Liver (tissue), 8 donors: ENCODE measurements at regions not wholly inside any gene's neighbourhood (a gene's known extent, or its start where the extent isn't known, plus 50 kb on each side); places are given as distances from the start of the nearest gene placed in this dataset.

Source experiments
- DNase-seq: peaks from one replicate; pipeline ENCODE4 v3.0.0-alpha.2; 2017; ENCODE audit warnings: low spot score
- H3K27ac ChIP-seq, 2 donors: one replicate each; pipeline ENCODE4 v1.7.0; 2013; ENCODE audit warnings: inconsistent platforms in 2 of 2, low read length in 2 of 2, control low read depth in 1 of 2, low read depth in 1 of 2, mild to moderate bottlenecking in 1 of 2
- H3K27me3 ChIP-seq, 4 donors: one replicate each; pipeline versions ENCODE4 v1.6.1 to v1.7.0; 2013; ENCODE audit warnings: low read length in 3 of 4, inconsistent platforms in 1 of 4, mild to moderate bottlenecking in 1 of 4, moderate library complexity in 1 of 4; ENCODE audit not compliant: control insufficient read depth in 4 of 4, insufficient read depth in 4 of 4
- H3K36me3 ChIP-seq, 4 donors: one replicate each; pipeline versions ENCODE4 v1.6.1 to v1.7.0; 2013; ENCODE audit warnings: low read length in 3 of 4, mild to moderate bottlenecking in 3 of 4, low read depth in 1 of 4, moderate library complexity in 1 of 4; ENCODE audit not compliant: control insufficient read depth in 4 of 4, insufficient read depth in 3 of 4
- H3K4me1 ChIP-seq, 4 donors: one replicate each; pipeline versions ENCODE4 v1.6.1 to v1.7.0; 2013; ENCODE audit warnings: low read length in 3 of 4, mild to moderate bottlenecking in 3 of 4, moderate library complexity in 1 of 4; ENCODE audit not compliant: control insufficient read depth in 4 of 4, insufficient read depth in 4 of 4
- H3K4me3 ChIP-seq, 3 donors: one replicate each; pipeline versions ENCODE4 v1.6.1 to v1.7.0; 2013; ENCODE audit warnings: low read length in 3 of 3, control low read depth in 1 of 3, low read depth in 1 of 3, mild to moderate bottlenecking in 1 of 3
- H3K9ac ChIP-seq, 2 donors: one replicate each; pipeline ENCODE4 v1.7.0; 2013; ENCODE audit warnings: low read length in 2 of 2, mild to moderate bottlenecking in 2 of 2, moderate library complexity in 2 of 2, control low read depth in 1 of 2, low read depth in 1 of 2
- H3K9me3 ChIP-seq, 4 donors: one replicate each; pipeline versions ENCODE4 v1.6.1 to v1.7.0; 2013; ENCODE audit warnings: low read length in 3 of 4; ENCODE audit not compliant: control insufficient read depth in 4 of 4
- ATF3 ChIP-seq: IDR thresholded peaks from 2 replicates; pipeline ENCODE4 v1.6.1; 2016; ENCODE audit warnings: antibody characterized with exemption
- CTCF ChIP-seq: fragments of 150-350 bp; IDR thresholded peaks from 2 replicates; pipeline ENCODE4 v1.5.1; 2017; ENCODE audit warnings: improper control_type of control experiment, low read depth, low read length; ENCODE audit not compliant: missing input control
- EGR1 ChIP-seq, 2 donors: IDR thresholded peaks; 2 replicates each; pipeline ENCODE4 v1.6.1; 2016 to 2018; ENCODE audit warnings: antibody characterized with exemption in 2 of 2, low read depth in 2 of 2
- FOXA1 ChIP-seq: IDR thresholded peaks from 2 replicates; pipeline ENCODE4 v1.6.1; 2016; ENCODE audit warnings: antibody characterized with exemption
- FOXA2 ChIP-seq: IDR thresholded peaks from 2 replicates; pipeline ENCODE4 v1.6.1; 2016; ENCODE audit warnings: antibody characterized with exemption
- GABPA ChIP-seq, 2 donors: IDR thresholded peaks in 1 of 2; conservative IDR thresholded peaks in 1 of 2; 2 replicates each; pipeline ENCODE4 v1.6.1; 2016; ENCODE audit warnings: antibody characterized with exemption in 2 of 2, mild to moderate bottlenecking in 1 of 2, moderate library complexity in 1 of 2
- HNF4A ChIP-seq, 2 donors: conservative IDR thresholded peaks; 2 replicates each; pipeline ENCODE4 v1.6.1; 2016; ENCODE audit warnings: antibody characterized with exemption in 2 of 2, mild to moderate bottlenecking in 2 of 2
- MAX ChIP-seq: IDR thresholded peaks from 2 replicates; pipeline ENCODE4 v1.6.1; 2016; ENCODE audit warnings: antibody characterized with exemption
- RAD21 ChIP-seq, 2 donors: IDR thresholded peaks; 2 replicates each; pipeline ENCODE4 v1.6.1; 2016; ENCODE audit warnings: antibody characterized with exemption in 2 of 2, mild to moderate bottlenecking in 2 of 2
- REST ChIP-seq: IDR thresholded peaks from 2 replicates; pipeline ENCODE4 v1.6.1; 2016; ENCODE audit warnings: antibody characterized with exemption, mild to moderate bottlenecking
- SP1 ChIP-seq: IDR thresholded peaks from 2 replicates; pipeline ENCODE4 v1.6.1; 2018; ENCODE audit warnings: antibody characterized with exemption, mild to moderate bottlenecking
- TAF1 ChIP-seq: conservative IDR thresholded peaks from 2 replicates; pipeline ENCODE4 v1.6.1; 2016; ENCODE audit warnings: antibody characterized with exemption, mild to moderate bottlenecking
- WGBS: extraction: QIAGEN DNeasy Blood & Tissue Kit; methylation state at CpG from one replicate; pipeline ENCODE4 v1.1.7; 2013; 5-methylcytosine and 5-hydroxymethylcytosine counted together
- donor health status: healthy.
- donor health status: healthy.
- donor health status: healthy.
- donor health status: healthy.
- donor health status: healthy.

GRCh38 chr16:62965831-62966230 is 929.6 kb upstream of the CDH8 start (continued):
- no peak for TF ChIP-seq CTCF

- Histone ChIP-seq H3K9me3 (no peaks in the 10 kb centered on the region), H3K9ac (no peak overlapping the region), H3K4me3 (no peak overlapping the region), H3K36me3 (no peaks in the 10 kb centered on the region), H3K27me3 (no peaks in the 10 kb centered on the region), H3K4me1 (no peaks in the 10 kb centered on the region), H3K27ac (no peak overlapping the region)
- WGBS = 61% methylated on average over 2 of the region's 2 CpGs
- DNase-seq = no peak
- TF ChIP-seq REST = no peak
- no peak for TF ChIP-seq FOXA2
These were observed 927.6 kb upstream of the CDH8 start for GRCh38 chr16:62963846-62964245.

- no peaks in the 10 kb centered on the region for H3K36me3 ChIP-seq
- H3K27me3 ChIP-seq = peaks cover 0 to 4% (median 2%) of the 10 kb centered on the region in 4 donors
- no peaks in the 10 kb centered on the region for H3K4me1 ChIP-seq
- no peak overlapping the region for H3K4me3 ChIP-seq
- H3K9ac ChIP-seq = no peak overlapping the region
- DNase-seq = no peak
- H3K9me3 ChIP-seq = no peaks in the 10 kb centered on the region
- H3K27ac ChIP-seq = no peak overlapping the region
- whole genome bisulfite sequencing = 60% methylated on average over 7 of the region's 7 CpGs
- TF ChIP-seq TAF1 (no peak), GABPA (IDR thresholded peaks at IDR 0.05 in 1 of 2, conservative IDR thresholded peaks at IDR 0.05 in 1 of 2) (no peak), EGR1 (IDR thresholded peaks at IDR 0.05; ENCODE audit: low read depth in 2 of 2) (no peak), FOXA1 (no peak)
These were observed 918.8 kb upstream of the CDH8 start for GRCh38 chr16:62955033-62955349.

GRCh38 chr16:62954144-62955032 is 918.1 kb upstream of the CDH8 start:
- H3K27me3 ChIP-seq = peaks cover 0 to 4% (median 2%) of the 10 kb centered on the region in 4 donors
- no peak for TF ChIP-seq MAX
- no peak for TF ChIP-seq RAD21 (IDR thresholded peaks at IDR 0.05)
- no peak for TF ChIP-seq SP1
- TF ChIP-seq ATF3 = no peak
- no peak for TF ChIP-seq TAF1
- no peak for TF ChIP-seq HNF4A (conservative IDR thresholded peaks at IDR 0.05)

More at GRCh38 chr16:62954144-62955032, 918.1 kb upstream of the CDH8 start:
- H3K4me1 ChIP-seq = no peaks in the 10 kb centered on the region
- H3K4me3 ChIP-seq = no peak overlapping the region
- H3K9me3 ChIP-seq = no peaks in the 10 kb centered on the region
- 69% methylated on average over 9 of the region's 9 CpGs for WGBS
- H3K36me3 ChIP-seq = no peaks in the 10 kb centered on the region
- no peak overlapping the region for H3K27ac ChIP-seq
- no peak overlapping the region for H3K9ac ChIP-seq
- no peak for DNase-seq
